Ovary (tissue), 7 donors: ENCODE measurements at regions not wholly inside any gene's neighbourhood (a gene's known extent, or its start where the extent isn't known, plus 50 kb on each side); places are given as distances from the start of the nearest gene placed in this dataset.

Experiments
- DNase-seq, 5 donors: peaks; one replicate each; pipeline ENCODE4 v3.0.0-alpha.2; 2019 to 2020
- H3K27ac ChIP-seq, 2 donors: fragments of 200-600 bp; one replicate each; pipeline versions ENCODE4 v1.5.1 to v1.8.0; 2019 to 2022
- H3K27me3 ChIP-seq: fragments of 200-600 bp; one replicate; pipeline ENCODE4 v1.8.0; 2022
- H3K36me3 ChIP-seq: fragments of 200-600 bp; sonication (generic); one replicate; pipeline ENCODE4 v1.5.1; 2019
- H3K4me1 ChIP-seq: one replicate; pipeline ENCODE4 v1.8.1; 2013; ENCODE audit warnings: mild to moderate bottlenecking, moderate library complexity; ENCODE audit not compliant: insufficient read depth
- H3K4me3 ChIP-seq: fragments of 200-600 bp; sonication (generic); one replicate; pipeline ENCODE4 v1.5.1; 2017
- H3K9me3 ChIP-seq, 2 donors: fragments of 200-600 bp in 1 of 2; sonication (generic) in 1 of 2; one replicate each; pipeline versions ENCODE4 v1.5.1 to v1.8.1; 2013 to 2019; ENCODE audit warnings: mild to moderate bottlenecking in 1 of 2, moderate library complexity in 1 of 2
- CTCF ChIP-seq, 3 donors: fragments of 450-650 bp in 2 of 3; fragments of 200-600 bp in 1 of 3; IDR thresholded peaks; one replicate each; pipeline versions ENCODE4 v1.5.1 to v1.8.0; 2016 to 2022; ENCODE audit warnings: antibody characterized with exemption in 3 of 3, mild to moderate bottlenecking in 1 of 3
- EP300 ChIP-seq: sonication (generic); formaldehyde crosslinking; IDR thresholded peaks from one replicate; pipeline ENCODE4 v1.6.1; 2017; ENCODE audit warnings: antibody characterized with exemption
- POLR2A ChIP-seq: fragments of 450-650 bp; IDR thresholded peaks from one replicate; pipeline ENCODE4 v1.6.1; 2017; ENCODE audit warnings: antibody characterized with exemption, mild to moderate bottlenecking, moderate library complexity
- WGBS, 3 donors: extraction: QIAGEN DNeasy Blood & Tissue Kit in 1 of 3; methylation state at CpG; one replicate each; pipeline versions ENCODE4 v1.1.5 to v1.1.7; 2013 to 2017; 5-methylcytosine and 5-hydroxymethylcytosine counted together
- intact Hi-C, 4 donors: fragments of 100-400 bp; cut with DNase I; formaldehyde crosslinking; loops; one replicate each; pipeline versions ENCODE4 v1.11.0 to v1.15.1; 2022 to 2023
- donor health status: DM: no; HTN: no; CAD: no; lungs with moderate emphysema.
- donor health status: DM: no; HTN: no; CAD: no.
- donor health status: Bipolar disorder and iron deficiency.
- donor health status: DM: no; HTN: no; CAD: no.
- donor health status: DM: yes; HTN: yes; CAD: no.

DNA sequence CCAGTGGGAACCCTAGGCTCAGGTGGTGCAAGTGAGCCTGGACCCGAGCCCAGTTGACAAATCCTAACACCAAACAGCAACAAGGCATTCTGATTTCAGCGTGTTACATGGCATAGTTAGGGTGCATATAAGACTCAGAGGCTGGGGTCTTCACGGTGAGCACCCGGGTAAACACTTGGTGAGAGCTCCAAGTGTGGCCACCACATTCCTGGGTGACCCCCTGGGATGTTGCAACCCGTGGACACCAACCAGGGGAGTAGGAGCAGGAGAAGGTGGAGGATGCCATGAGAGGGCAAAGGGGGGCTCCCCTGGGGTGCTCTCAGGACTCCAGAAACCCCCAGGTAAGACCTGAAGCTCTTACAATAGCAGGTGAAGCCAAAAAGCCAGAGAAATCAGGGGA lies 69.9 kb upstream of the CDH5 start:
- H3K36me3 ChIP-seq: no peaks in the 10 kb centered on the region
- 86 to 93% (median 88%) methylated on average over 5 of the region's 5 CpGs for WGBS, 3 donors
- DNase-seq: no peak
- H3K4me3 ChIP-seq: no peak overlapping the region
- H3K4me1 ChIP-seq: no peaks in the 10 kb centered on the region
- H3K27ac ChIP-seq: no peak overlapping the region
- intact Hi-C loops: no loop called here
- H3K9me3 ChIP-seq: no peaks in the 10 kb centered on the region
- H3K27me3 ChIP-seq: no peaks in the 10 kb centered on the region
- TF ChIP-seq CTCF (IDR thresholded peaks at IDR 0.05) (no peak), POLR2A (no peak), EP300 (no peak)

DNA sequence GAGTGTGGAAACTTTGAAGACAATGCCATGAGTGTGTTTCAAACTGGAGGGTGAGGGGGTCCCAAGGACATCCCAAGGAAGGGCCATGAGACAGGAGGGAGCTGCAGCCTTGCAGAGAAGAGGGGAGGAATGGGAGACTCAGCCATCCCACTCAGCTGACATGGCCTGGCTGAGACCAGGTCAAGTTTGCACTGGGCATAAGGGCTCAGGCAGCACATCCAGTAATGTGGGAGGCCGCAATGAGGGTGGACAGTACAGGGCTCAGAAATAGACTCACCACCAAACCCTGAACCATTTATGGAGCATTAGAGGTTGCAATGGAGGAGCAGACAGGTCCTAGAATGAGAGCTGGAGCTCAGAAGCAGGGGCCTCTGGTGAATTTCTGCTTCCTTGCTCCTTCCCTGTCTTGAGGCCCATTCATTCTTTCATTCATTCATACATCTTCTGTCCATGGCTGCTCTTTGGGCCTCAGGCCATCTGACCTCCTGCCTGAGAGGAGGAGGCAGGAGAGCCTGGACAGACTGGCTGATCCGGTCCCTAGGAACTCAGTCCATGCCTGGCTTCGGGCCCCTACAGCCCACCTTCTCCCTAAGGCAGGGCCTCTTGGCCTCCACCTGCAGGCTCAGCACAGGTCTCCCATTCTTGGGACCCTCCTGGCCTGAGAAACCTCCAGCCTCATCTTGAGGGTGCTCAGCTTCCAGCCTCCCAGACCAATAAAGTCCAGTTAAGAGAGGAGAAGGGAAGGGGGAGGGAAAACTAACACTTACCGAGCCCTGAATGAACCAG lies 70.5 kb upstream of the CDH5 start:
- no peaks in the 10 kb centered on the region for H3K36me3 ChIP-seq
- no peak for TF ChIP-seq EP300
- TF ChIP-seq CTCF (IDR thresholded peaks at IDR 0.05): no peak
- TF ChIP-seq POLR2A: no peak
- no peaks in the 10 kb centered on the region for H3K9me3 ChIP-seq
- DNase-seq: no peak
- intact Hi-C loops: no loop called here
- no peak overlapping the region for H3K27ac ChIP-seq
- H3K4me1 ChIP-seq: no peaks in the 10 kb centered on the region
- H3K4me3 ChIP-seq: no peak overlapping the region
- WGBS, 3 donors: 88 to 95% (median 95%) methylated on average over 4 of the region's 4 CpGs
- H3K27me3 ChIP-seq: no peaks in the 10 kb centered on the region

- TF ChIP-seq EP300 (no peak), CTCF (IDR thresholded peaks at IDR 0.05) (no peak), POLR2A (no peak)
- intact Hi-C loops: no loop called here
- no peak for DNase-seq
- H3K4me3 ChIP-seq: no peak overlapping the region
- H3K27ac ChIP-seq: no peak overlapping the region
- H3K4me1 ChIP-seq: no peaks in the 10 kb centered on the region
- no peaks in the 10 kb centered on the region for H3K9me3 ChIP-seq
- H3K36me3 ChIP-seq: no peaks in the 10 kb centered on the region
- 87 to 93% (median 90%) methylated on average over 6 of the region's 6 CpGs for WGBS, 3 donors
- H3K27me3 ChIP-seq: no peaks in the 10 kb centered on the region
Observed at GRCh38 chr16:66295213-66295612, 71.3 kb upstream of the CDH5 start.

DNA sequence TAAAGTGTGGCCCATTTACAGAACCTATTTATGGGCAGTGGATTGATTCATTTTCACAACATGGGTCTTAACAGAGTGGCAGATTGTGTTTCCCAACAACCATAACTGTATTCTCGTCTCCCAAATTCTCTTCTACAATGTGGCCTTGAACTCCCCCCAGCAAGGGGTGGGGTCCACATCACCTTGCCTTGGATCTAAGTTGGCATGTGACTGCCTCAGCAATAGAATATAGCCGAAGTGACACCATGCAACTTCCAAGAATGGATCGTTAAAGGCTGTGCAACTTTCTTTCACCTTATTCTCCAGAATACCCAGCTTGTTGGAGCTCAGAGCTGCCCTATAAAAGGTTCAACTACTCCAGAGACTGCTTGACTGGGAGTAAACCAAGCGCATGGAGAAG lies 72.0 kb upstream of the CDH5 start:
- DNase-seq: no peak
- Histone ChIP-seq H3K27me3 (no peaks in the 10 kb centered on the region), H3K4me3 (no peak overlapping the region), H3K9me3 (no peaks in the 10 kb centered on the region), H3K4me1 (no peaks in the 10 kb centered on the region), H3K36me3 (no peaks in the 10 kb centered on the region), H3K27ac (no peak overlapping the region)
- intact Hi-C loops: no loop called here
- WGBS, 3 donors: 86 to 87% (median 87%) methylated on average over 4 of the region's 4 CpGs
- TF ChIP-seq EP300 (no peak), POLR2A (no peak), CTCF (IDR thresholded peaks at IDR 0.05) (no peak)
